GM23338 (cell line): ENCODE measurements at regions not wholly inside any gene's neighbourhood (a gene's known extent, or its start where the extent isn't known, plus 50 kb on each side); places are given as distances from the start of the nearest gene placed in this dataset.

Experiments used
- ATAC-seq: fragments of 200-7000 bp; cut with Tn5 transposase; 3 replicates; pipeline ENCODE4 v1.9.1; 2020
- DNase-seq: peaks from one replicate; pipeline ENCODE4 v3.0.0-alpha.2; 2015; ENCODE audit warnings: low spot score
- H2AFZ ChIP-seq: fragments of 200-600 bp; sonication (generic); 2 replicates; pipeline ENCODE4 v1.8.0; 2016; ENCODE audit warnings: antibody characterized with exemption, mild to moderate bottlenecking, moderate library complexity
- H3F3A ChIP-seq: fragments of 200-600 bp; sonication (generic); replicated peaks from 2 replicates; pipeline ENCODE4 v1.8.0; 2017; ENCODE audit warnings: antibody characterized with exemption, mixed run types, low read depth
- H3K27ac ChIP-seq: fragments of 200-600 bp; sonication (generic); 2 replicates; pipeline ENCODE4 v1.6.1; 2016; ENCODE audit warnings: low read depth
- H3K27me3 ChIP-seq: fragments of 200-600 bp; sonication (generic); 2 replicates; pipeline ENCODE4 v1.8.0; 2016; ENCODE audit warnings: mild to moderate bottlenecking, mixed run types, moderate library complexity; ENCODE audit not compliant: insufficient read depth
- H3K36me3 ChIP-seq: fragments of 200-600 bp; sonication (generic); 2 replicates; pipeline ENCODE4 v1.8.0; 2016; ENCODE audit warnings: mild to moderate bottlenecking; ENCODE audit not compliant: insufficient read depth
- H3K4me1 ChIP-seq: fragments of 200-600 bp; sonication (generic); 2 replicates; pipeline ENCODE4 v1.8.0; 2016; ENCODE audit warnings: mild to moderate bottlenecking, moderate library complexity; ENCODE audit not compliant: insufficient read depth
- H3K4me2 ChIP-seq: fragments of 200-600 bp; sonication (generic); 2 replicates; pipeline ENCODE4 v1.7.1; 2017; ENCODE audit warnings: mixed run types
- H3K4me3 ChIP-seq: fragments of 200-600 bp; sonication (generic); 2 replicates; pipeline ENCODE4 v1.6.1; 2016; ENCODE audit warnings: mixed run types
- H3K79me2 ChIP-seq: fragments of 200-600 bp; sonication (generic); replicated peaks from 2 replicates; pipeline ENCODE4 v1.8.0; 2017; ENCODE audit warnings: mild to moderate bottlenecking; ENCODE audit not compliant: insufficient read depth
- H3K9me2 ChIP-seq: fragments of 200-600 bp; sonication (generic); 2 replicates; pipeline ENCODE4 v1.8.0; 2017; ENCODE audit not compliant: insufficient read depth
- H4K20me1 ChIP-seq: fragments of 200-600 bp; sonication (generic); replicated peaks from 2 replicates; pipeline ENCODE4 v1.8.0; 2017; ENCODE audit warnings: mild to moderate bottlenecking; ENCODE audit not compliant: insufficient read depth
- H3K27ac Mint-ChIP-seq: 2 replicates; pipeline ENCODE4 v1.8.0; 2020; ENCODE audit warnings: inconsistent platforms, mild to moderate bottlenecking, moderate library complexity, mixed read lengths
- H3K27me3 Mint-ChIP-seq: 3 replicates; pipeline ENCODE4 v1.8.0; 2022; ENCODE audit warnings: low read depth, mild to moderate bottlenecking, moderate library complexity, mixed read lengths, inconsistent platforms; ENCODE audit not compliant: insufficient read depth, poor library complexity
- H3K36me3 Mint-ChIP-seq: 3 replicates; pipeline ENCODE4 v1.8.0; 2021; ENCODE audit warnings: low read depth, mild to moderate bottlenecking, inconsistent platforms, moderate library complexity, mixed read lengths
- H3K4me1 Mint-ChIP-seq: 3 replicates; pipeline ENCODE4 v1.8.0; 2020; ENCODE audit warnings: mild to moderate bottlenecking, inconsistent platforms, mixed read lengths
- H3K4me3 Mint-ChIP-seq: 3 replicates; pipeline ENCODE4 v1.8.0; 2021; ENCODE audit warnings: moderate library complexity, mild to moderate bottlenecking, inconsistent platforms, mixed read lengths
- H3K9me3 Mint-ChIP-seq: 3 replicates; pipeline ENCODE4 v1.8.0; 2020; ENCODE audit warnings: moderate library complexity, mild to moderate bottlenecking, inconsistent platforms, mixed read lengths
- CREB1 ChIP-seq: fragments of 250-450 bp; sonication (Bioruptor Pico); IDR thresholded peaks from 2 replicates; pipeline ENCODE4 v1.5.0; 2020; ENCODE audit warnings: low read depth, mild to moderate bottlenecking, moderate library complexity
- ETS1 ChIP-seq: IDR thresholded peaks from 2 replicates; pipeline ENCODE4 v1.6.1; 2016; ENCODE audit warnings: antibody characterized with exemption
- EZH2 ChIP-seq: fragments of 200-600 bp; sonication (generic); IDR thresholded peaks from one replicate; pipeline ENCODE4 v1.8.0; 2017; ENCODE audit warnings: antibody characterized with exemption, mild to moderate bottlenecking, low read depth; ENCODE audit not compliant: unreplicated experiment
- EZH2phosphoT487 ChIP-seq: fragments of 200-600 bp; sonication (generic); IDR thresholded peaks from one replicate; pipeline ENCODE4 v1.8.1; 2018; ENCODE audit warnings: antibody characterized with exemption; ENCODE audit not compliant: unreplicated experiment
- JUNB ChIP-seq: IDR thresholded peaks from one replicate; pipeline ENCODE4 v1.6.1; 2016; ENCODE audit warnings: antibody characterized with exemption; ENCODE audit not compliant: unreplicated experiment
- NANOG ChIP-seq: IDR thresholded peaks from 2 replicates; pipeline ENCODE4 v1.6.1; 2016; ENCODE audit warnings: antibody characterized with exemption, borderline replicate concordance
- POLR2AphosphoS5 ChIP-seq: IDR thresholded peaks from 2 replicates; pipeline ENCODE4 v1.6.1; 2016; ENCODE audit warnings: antibody characterized with exemption, low read depth
- REST ChIP-seq: IDR thresholded peaks from one replicate; pipeline ENCODE4 v1.6.1; 2018; ENCODE audit warnings: antibody characterized with exemption; ENCODE audit not compliant: unreplicated experiment
- STAT1 ChIP-seq: IDR thresholded peaks from one replicate; pipeline ENCODE4 v1.6.1; 2016; ENCODE audit warnings: antibody characterized with exemption; ENCODE audit not compliant: unreplicated experiment
- ZNF114 ChIP-seq: fragments of 250-450 bp; sonication (Bioruptor Pico); IDR thresholded peaks from 2 replicates; pipeline ENCODE4 v1.5.0; 2020; ENCODE audit warnings: mild to moderate bottlenecking, moderate library complexity
- ZNF331 ChIP-seq: fragments of 250-450 bp; sonication (Bioruptor Pico); IDR thresholded peaks from 2 replicates; pipeline ENCODE4 v1.5.0; 2020; ENCODE audit warnings: low read depth, mild to moderate bottlenecking, moderate library complexity
- ZNF462 ChIP-seq: fragments of 250-450 bp; sonication (Bioruptor Pico); IDR thresholded peaks from 2 replicates; pipeline ENCODE4 v1.5.0; 2020; ENCODE audit warnings: mild to moderate bottlenecking, moderate library complexity
- TF ChIP-seq, protein P1 (sequence below), 2 experiments: fragments of 200-600 bp in 1 of 2; sonication (generic) in 1 of 2; conservative IDR thresholded peaks; 2 replicates each; pipeline versions ENCODE4 v1.5.1 to v1.6.1; 2016 to 2017; ENCODE audit warnings: antibody characterized with exemption in 2 of 2, low read depth in 2 of 2, mild to moderate bottlenecking in 2 of 2, moderate library complexity in 1 of 2

- TF ChIP-seq, protein P1, sequence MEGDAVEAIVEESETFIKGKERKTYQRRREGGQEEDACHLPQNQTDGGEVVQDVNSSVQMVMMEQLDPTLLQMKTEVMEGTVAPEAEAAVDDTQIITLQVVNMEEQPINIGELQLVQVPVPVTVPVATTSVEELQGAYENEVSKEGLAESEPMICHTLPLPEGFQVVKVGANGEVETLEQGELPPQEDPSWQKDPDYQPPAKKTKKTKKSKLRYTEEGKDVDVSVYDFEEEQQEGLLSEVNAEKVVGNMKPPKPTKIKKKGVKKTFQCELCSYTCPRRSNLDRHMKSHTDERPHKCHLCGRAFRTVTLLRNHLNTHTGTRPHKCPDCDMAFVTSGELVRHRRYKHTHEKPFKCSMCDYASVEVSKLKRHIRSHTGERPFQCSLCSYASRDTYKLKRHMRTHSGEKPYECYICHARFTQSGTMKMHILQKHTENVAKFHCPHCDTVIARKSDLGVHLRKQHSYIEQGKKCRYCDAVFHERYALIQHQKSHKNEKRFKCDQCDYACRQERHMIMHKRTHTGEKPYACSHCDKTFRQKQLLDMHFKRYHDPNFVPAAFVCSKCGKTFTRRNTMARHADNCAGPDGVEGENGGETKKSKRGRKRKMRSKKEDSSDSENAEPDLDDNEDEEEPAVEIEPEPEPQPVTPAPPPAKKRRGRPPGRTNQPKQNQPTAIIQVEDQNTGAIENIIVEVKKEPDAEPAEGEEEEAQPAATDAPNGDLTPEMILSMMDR (conservative IDR thresholded peaks at IDR 0.05; ENCODE audit: low read depth in 2 of 2), result no peak
- TF ChIP-seq POLR2AphosphoS5, result no peak
- no peak for TF ChIP-seq EZH2phosphoT487
- TF ChIP-seq ETS1, result no peak
- TF ChIP-seq REST, result no peak
- no peak for TF ChIP-seq CREB1
- no peak for TF ChIP-seq JUNB
- no peak for TF ChIP-seq EZH2
- TF ChIP-seq ZNF331 (CRISPR knock-in tag), result no peak
- TF ChIP-seq STAT1, result no peak
- no peak for TF ChIP-seq ZNF114 (CRISPR knock-in tag)
- TF ChIP-seq ZNF462 (CRISPR knock-in tag), result no peak
- TF ChIP-seq NANOG, result no peak
- Mint-ChIP-seq H3K36me3 (no peaks in the 10 kb centered on the region), H3K27ac (no peak overlapping the region)
Measured at GRCh38 chr12:86473231-86473630, 217.0 kb upstream of the MGAT4C start.

More at GRCh38 chr12:86473231-86473630, 217.0 kb upstream of the MGAT4C start:
- Histone ChIP-seq H3K9me2 (no peaks in the 10 kb centered on the region), H2AFZ (no peak overlapping the region), H3K27me3 (no peaks in the 10 kb centered on the region), H3K4me3 (no peak overlapping the region), H3F3A (no peaks in the 10 kb centered on the region), H3K4me2 (no peak overlapping the region), H3K36me3 (no peaks in the 10 kb centered on the region), H3K4me1 (no peaks in the 10 kb centered on the region), H4K20me1 (no peaks in the 10 kb centered on the region), H3K27ac (no peak overlapping the region), H3K79me2 (no peaks in the 10 kb centered on the region)
- Mint-ChIP-seq H3K27me3 (no peaks in the 10 kb centered on the region), H3K9me3 (no peaks in the 10 kb centered on the region; the same call in 2 of the 3 replicates), H3K4me1 (no peaks in the 10 kb centered on the region), H3K4me3 (no peak overlapping the region)
- ATAC-seq (no peak), DNase-seq (no peak)
